ENCODE measurements at regions not wholly inside any gene's neighbourhood (a gene's known extent, or its start where the extent isn't known, plus 50 kb on each side); places are given as distances from the start of the nearest gene placed in this dataset.

- no peak overlapping the region for H3K4me3 ChIP-seq (ENCODE audit: low read depth, low read length)
- no peak for DNase-seq (ENCODE audit: low read depth)
- no peak for TF ChIP-seq CTCF (IDR thresholded peaks at IDR 0.05; ENCODE audit: low read depth, low read length, missing control alignments)
Observed at GRCh38 chr13:79096099-79096498, 310.0 kb downstream of the RBM26 start.

- no peak for TF ChIP-seq CTCF (IDR thresholded peaks at IDR 0.05; ENCODE audit: low read depth, low read length, missing control alignments)
- H3K4me3 ChIP-seq (ENCODE audit: low read depth, low read length) = no peak overlapping the region
- no peak for DNase-seq (ENCODE audit: low read depth)
Observed at GRCh38 chr13:79090552-79091124, 315.4 kb downstream of the RBM26 start.

GRCh38 chr13:79084802-79085424 lies 321.1 kb downstream of the RBM26 start:
- no peak overlapping the region for H3K4me3 ChIP-seq (ENCODE audit: low read depth, low read length)
- TF ChIP-seq CTCF (IDR thresholded peaks at IDR 0.05; ENCODE audit: low read depth, low read length, missing control alignments) = no peak
- no peak for DNase-seq (ENCODE audit: low read depth)

GRCh38 chr13:79081942-79082341 lies 324.1 kb downstream of the RBM26 start:
- no peak for TF ChIP-seq CTCF (IDR thresholded peaks at IDR 0.05; ENCODE audit: low read depth, low read length, missing control alignments)
- DNase-seq (ENCODE audit: low read depth) = no peak
- no peak overlapping the region for H3K4me3 ChIP-seq (ENCODE audit: low read depth, low read length)

GRCh38 chr13:79079351-79079839 lies 326.7 kb downstream of the RBM26 start:
- no peak for TF ChIP-seq CTCF (IDR thresholded peaks at IDR 0.05; ENCODE audit: low read depth, low read length, missing control alignments)
- H3K4me3 ChIP-seq (ENCODE audit: low read depth, low read length) = no peak overlapping the region
- no peak for DNase-seq (ENCODE audit: low read depth)

GRCh38 chr13:79075703-79076102 lies 330.4 kb downstream of the RBM26 start:
- no peak for TF ChIP-seq CTCF (IDR thresholded peaks at IDR 0.05; ENCODE audit: low read depth, low read length, missing control alignments)
- DNase-seq (ENCODE audit: low read depth) = no peak
- H3K4me3 ChIP-seq (ENCODE audit: low read depth, low read length) = no peak overlapping the region
